Body of pancreas (tissue), 4 donors: ENCODE measurements at regions not wholly inside any gene's neighbourhood (a gene's known extent, or its start where the extent isn't known, plus 50 kb on each side); places are given as distances from the start of the nearest gene placed in this dataset.

Source experiments
- ATAC-seq: fragments of 150-250 bp; one replicate; pipeline ENCODE4 v1.9.1; 2016
- DNase-seq, 4 donors: peaks; one replicate each; pipeline ENCODE4 v3.0.0-alpha.2; 2019
- H3K27ac ChIP-seq, 4 donors: fragments of 200-600 bp; sonication (generic); 1 replicate in 3 of 4; 2 replicates in 1 of 4; pipeline versions ENCODE4 v1.5.1 to v1.6.1; 2016 to 2019; ENCODE audit warnings: mild to moderate bottlenecking in 1 of 4, mixed read lengths in 1 of 4, moderate library complexity in 1 of 4
- H3K27me3 ChIP-seq, 2 donors: fragments of 200-600 bp; sonication (generic); one replicate each; pipeline ENCODE4 v1.6.0; 2016; ENCODE audit warnings: mild to moderate bottlenecking in 1 of 2
- H3K36me3 ChIP-seq, 2 donors: fragments of 200-600 bp; sonication (generic); replicated peaks in 1 of 2; 2 replicates each; pipeline ENCODE4 v1.5.1; 2016; ENCODE audit warnings: low read depth in 2 of 2; ENCODE audit not compliant: insufficient read depth in 1 of 2
- H3K4me1 ChIP-seq: fragments of 200-600 bp; sonication (generic); one replicate; pipeline ENCODE4 v1.6.0; 2016
- H3K4me3 ChIP-seq, 2 donors: fragments of 200-600 bp; sonication (generic); 1 replicate in 1 of 2; 2 replicates in 1 of 2; pipeline ENCODE4 v1.5.1; 2016 to 2019
- H3K9me3 ChIP-seq, 3 donors: fragments of 200-600 bp; sonication (generic); 1 replicate in 2 of 3; 2 replicates in 1 of 3; pipeline ENCODE4 v1.5.1; 2016
- POLR2A ChIP-seq, 3 donors: fragments of 450-650 bp; IDR thresholded peaks; one replicate each; pipeline ENCODE4 v1.6.1; 2016; ENCODE audit warnings: antibody characterized with exemption in 3 of 3, mild to moderate bottlenecking in 2 of 3
- WGBS, 2 donors: methylation state at CpG; one replicate each; pipeline ENCODE4 v1.1.5; 2017; 5-methylcytosine and 5-hydroxymethylcytosine counted together
- intact Hi-C: fragments of 100-400 bp; cut with DNase I; formaldehyde crosslinking; loops from one replicate; pipeline ENCODE4 v1.15.1; 2023
- TF ChIP-seq, protein P1 (sequence below), 7 experiments: fragments of 450-650 bp in 4 of 7; fragments of 200-600 bp in 3 of 7; sonication (generic) in 3 of 7; IDR thresholded peaks; one replicate each; pipeline ENCODE4 v1.5.1; 2016 to 2019; ENCODE audit warnings: antibody characterized with exemption in 7 of 7

DNA sequence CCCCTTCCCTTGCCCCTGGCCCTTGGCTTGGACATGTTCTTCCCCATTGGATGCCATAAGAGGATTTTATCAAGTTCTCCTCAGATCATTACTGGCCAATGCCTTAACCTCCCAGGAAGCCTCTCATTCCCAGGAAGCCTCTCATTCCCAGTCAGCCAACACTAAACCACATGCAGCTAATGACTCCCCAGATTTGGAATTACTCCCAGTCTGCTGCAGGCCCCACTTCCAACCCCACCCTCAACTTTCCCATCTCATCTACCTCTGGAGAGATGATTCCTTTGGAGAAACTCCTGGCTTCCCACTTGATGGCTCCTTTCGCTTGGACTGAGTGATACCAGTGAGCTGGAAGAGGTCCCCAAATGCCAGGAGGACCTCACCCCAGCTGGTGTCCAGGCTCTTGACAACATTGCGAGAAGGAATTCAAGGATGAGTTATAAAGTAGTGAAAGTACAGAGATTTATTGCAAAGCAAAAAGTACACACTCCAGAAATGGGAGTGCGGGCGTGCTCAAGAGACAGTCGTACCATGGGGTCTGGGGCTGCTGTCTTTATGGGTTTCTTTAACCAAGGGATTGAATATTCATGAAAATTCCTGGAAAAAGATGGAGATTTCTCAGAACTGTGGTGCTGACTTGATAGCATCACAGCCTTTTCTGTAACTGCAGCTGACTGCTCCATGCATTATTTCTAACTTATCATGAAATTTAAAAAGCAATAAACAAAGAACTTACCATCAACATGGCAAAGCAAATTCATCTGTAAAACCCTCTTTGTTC lies 117.2 kb upstream of the ADCY1 start:
- Histone ChIP-seq H3K9me3 (no peaks in the 10 kb centered on the region), H3K27me3 (no peaks in the 10 kb centered on the region), H3K4me3 (no peak overlapping the region), H3K4me1 (no peaks in the 10 kb centered on the region), H3K27ac (no peak overlapping the region), H3K36me3 (no peaks in the 10 kb centered on the region)
- 88 to 91% methylated on average over 5 of the region's 5 CpGs for WGBS, 2 donors
- DNase-seq (no peak), ATAC-seq (no peak)
- intact Hi-C loops: no loop called here
- TF ChIP-seq POLR2A (IDR thresholded peaks at IDR 0.05): no peak
- TF ChIP-seq, protein P1, sequence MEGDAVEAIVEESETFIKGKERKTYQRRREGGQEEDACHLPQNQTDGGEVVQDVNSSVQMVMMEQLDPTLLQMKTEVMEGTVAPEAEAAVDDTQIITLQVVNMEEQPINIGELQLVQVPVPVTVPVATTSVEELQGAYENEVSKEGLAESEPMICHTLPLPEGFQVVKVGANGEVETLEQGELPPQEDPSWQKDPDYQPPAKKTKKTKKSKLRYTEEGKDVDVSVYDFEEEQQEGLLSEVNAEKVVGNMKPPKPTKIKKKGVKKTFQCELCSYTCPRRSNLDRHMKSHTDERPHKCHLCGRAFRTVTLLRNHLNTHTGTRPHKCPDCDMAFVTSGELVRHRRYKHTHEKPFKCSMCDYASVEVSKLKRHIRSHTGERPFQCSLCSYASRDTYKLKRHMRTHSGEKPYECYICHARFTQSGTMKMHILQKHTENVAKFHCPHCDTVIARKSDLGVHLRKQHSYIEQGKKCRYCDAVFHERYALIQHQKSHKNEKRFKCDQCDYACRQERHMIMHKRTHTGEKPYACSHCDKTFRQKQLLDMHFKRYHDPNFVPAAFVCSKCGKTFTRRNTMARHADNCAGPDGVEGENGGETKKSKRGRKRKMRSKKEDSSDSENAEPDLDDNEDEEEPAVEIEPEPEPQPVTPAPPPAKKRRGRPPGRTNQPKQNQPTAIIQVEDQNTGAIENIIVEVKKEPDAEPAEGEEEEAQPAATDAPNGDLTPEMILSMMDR (IDR thresholded peaks at IDR 0.05): no peak

- Histone ChIP-seq H3K9me3 (no peaks in the 10 kb centered on the region), H3K4me3 (no peak overlapping the region), H3K36me3 (no peaks in the 10 kb centered on the region), H3K27me3 (no peaks in the 10 kb centered on the region), H3K4me1 (no peaks in the 10 kb centered on the region), H3K27ac (no peak overlapping the region)
- intact Hi-C loops: no loop called here
- ATAC-seq: no peak
- WGBS, 2 donors: 37 to 55% methylated on average over 3 of the region's 3 CpGs
- no peak for DNase-seq
- TF ChIP-seq, protein P1 (IDR thresholded peaks at IDR 0.05): no peak
- TF ChIP-seq POLR2A (IDR thresholded peaks at IDR 0.05): no peak
Measured at GRCh38 chr7:45457591-45457990, 116.6 kb upstream of the ADCY1 start.

DNA sequence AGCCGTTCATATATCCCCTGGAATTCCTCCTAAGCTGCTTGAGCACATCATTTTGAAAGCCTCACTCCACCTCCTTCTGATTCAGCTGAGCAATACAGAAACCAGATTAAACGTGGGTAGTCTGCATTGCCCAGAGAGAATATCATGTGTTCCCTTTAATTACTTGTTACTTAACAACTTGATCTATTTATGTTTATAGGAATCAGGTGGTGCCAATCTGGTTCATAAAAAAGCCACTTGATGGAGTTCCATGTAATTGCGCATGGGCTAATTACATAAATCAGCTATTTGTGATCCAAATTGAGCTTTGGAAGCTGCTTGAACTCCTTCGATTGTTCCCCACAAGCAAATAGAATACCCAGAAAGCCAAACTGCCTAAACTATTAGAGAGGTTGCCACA lies 114.7 kb upstream of the ADCY1 start:
- Histone ChIP-seq H3K36me3 (no peaks in the 10 kb centered on the region), H3K27me3 (no peaks in the 10 kb centered on the region), H3K4me3 (no peak overlapping the region), H3K4me1 (no peaks in the 10 kb centered on the region), H3K9me3 (no peaks in the 10 kb centered on the region), H3K27ac (no peak overlapping the region)
- ATAC-seq: no peak
- TF ChIP-seq, protein P1 (IDR thresholded peaks at IDR 0.05): no peak
- TF ChIP-seq POLR2A (IDR thresholded peaks at IDR 0.05): no peak
- intact Hi-C loops: no loop called here
- 42 to 52% methylated on average over 4 of the region's 4 CpGs for WGBS, 2 donors
- no peak for DNase-seq

GRCh38 chr7:45460379-45460778 lies 113.8 kb upstream of the ADCY1 start:
- intact Hi-C loops: no loop called here
- Histone ChIP-seq H3K4me3 (no peak overlapping the region), H3K27me3 (no peaks in the 10 kb centered on the region), H3K36me3 (no peaks in the 10 kb centered on the region), H3K4me1 (no peaks in the 10 kb centered on the region), H3K27ac (no peak overlapping the region), H3K9me3 (no peaks in the 10 kb centered on the region)
- WGBS, 2 donors: 38 to 41% methylated on average over 3 of the region's 3 CpGs
- no peak for ATAC-seq
- TF ChIP-seq, protein P1 (IDR thresholded peaks at IDR 0.05): no peak
- no peak for TF ChIP-seq POLR2A (IDR thresholded peaks at IDR 0.05)
- no peak for DNase-seq

DNA sequence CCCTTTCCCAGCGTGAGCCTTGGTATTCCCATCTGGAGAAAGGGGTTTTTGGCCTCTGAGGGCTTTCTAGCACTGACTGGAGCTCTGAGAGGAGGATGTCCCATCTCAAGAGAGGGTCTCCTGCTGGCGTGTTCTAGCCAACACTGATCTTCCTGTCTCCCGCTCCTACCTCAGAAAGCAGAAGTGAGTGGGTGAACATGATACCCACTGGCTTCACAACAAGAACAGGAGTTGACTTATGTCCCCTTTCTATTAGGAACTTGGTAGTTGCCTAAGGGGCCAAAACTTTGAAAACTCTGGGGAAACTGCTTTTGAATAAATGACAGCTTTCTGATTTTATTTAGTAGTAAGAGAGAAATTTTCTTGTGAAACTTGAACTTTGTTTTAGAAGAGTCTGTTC lies 113.1 kb upstream of the ADCY1 start:
- Histone ChIP-seq H3K9me3 (no peaks in the 10 kb centered on the region), H3K27ac (no peak overlapping the region), H3K36me3 (no peaks in the 10 kb centered on the region), H3K4me3 (no peak overlapping the region), H3K27me3 (no peaks in the 10 kb centered on the region), H3K4me1 (no peaks in the 10 kb centered on the region)
- DNase-seq: no peak
- WGBS, 2 donors: 58 to 70% methylated on average over 2 to 3 of the region's 3 CpGs
- ATAC-seq: no peak
- TF ChIP-seq, protein P1 (IDR thresholded peaks at IDR 0.05): no peak
- TF ChIP-seq POLR2A (IDR thresholded peaks at IDR 0.05): no peak
- intact Hi-C loops: no loop called here
